ENCODE measurements at regions not wholly inside any gene's neighbourhood (a gene's known extent, or its start where the extent isn't known, plus 50 kb on each side); places are given as distances from the start of the nearest gene placed in this dataset.

DNA sequence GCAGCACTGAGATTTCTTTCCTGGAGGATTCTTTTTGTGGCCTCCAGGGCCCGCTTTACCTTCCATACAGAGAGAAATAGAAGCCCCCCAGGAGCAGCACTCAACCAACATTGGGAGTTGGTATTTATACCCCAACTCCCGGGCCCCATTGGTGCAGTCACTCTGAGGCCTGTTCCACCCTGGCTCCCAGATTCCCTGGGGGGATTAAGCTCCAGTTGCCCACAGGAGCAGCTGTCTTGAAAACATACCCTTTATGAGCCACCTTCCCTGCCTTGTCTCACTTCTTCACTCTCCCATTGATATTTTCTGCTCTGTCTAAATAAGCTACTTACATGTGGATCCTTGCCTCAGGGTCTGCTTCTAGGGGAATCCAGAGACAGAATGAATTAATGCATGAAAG lies 167.8 kb downstream of the KATNIP start:
- TF ChIP-seq, protein P1, sequence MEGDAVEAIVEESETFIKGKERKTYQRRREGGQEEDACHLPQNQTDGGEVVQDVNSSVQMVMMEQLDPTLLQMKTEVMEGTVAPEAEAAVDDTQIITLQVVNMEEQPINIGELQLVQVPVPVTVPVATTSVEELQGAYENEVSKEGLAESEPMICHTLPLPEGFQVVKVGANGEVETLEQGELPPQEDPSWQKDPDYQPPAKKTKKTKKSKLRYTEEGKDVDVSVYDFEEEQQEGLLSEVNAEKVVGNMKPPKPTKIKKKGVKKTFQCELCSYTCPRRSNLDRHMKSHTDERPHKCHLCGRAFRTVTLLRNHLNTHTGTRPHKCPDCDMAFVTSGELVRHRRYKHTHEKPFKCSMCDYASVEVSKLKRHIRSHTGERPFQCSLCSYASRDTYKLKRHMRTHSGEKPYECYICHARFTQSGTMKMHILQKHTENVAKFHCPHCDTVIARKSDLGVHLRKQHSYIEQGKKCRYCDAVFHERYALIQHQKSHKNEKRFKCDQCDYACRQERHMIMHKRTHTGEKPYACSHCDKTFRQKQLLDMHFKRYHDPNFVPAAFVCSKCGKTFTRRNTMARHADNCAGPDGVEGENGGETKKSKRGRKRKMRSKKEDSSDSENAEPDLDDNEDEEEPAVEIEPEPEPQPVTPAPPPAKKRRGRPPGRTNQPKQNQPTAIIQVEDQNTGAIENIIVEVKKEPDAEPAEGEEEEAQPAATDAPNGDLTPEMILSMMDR (IDR thresholded peaks at IDR 0.05), result no peak

DNA sequence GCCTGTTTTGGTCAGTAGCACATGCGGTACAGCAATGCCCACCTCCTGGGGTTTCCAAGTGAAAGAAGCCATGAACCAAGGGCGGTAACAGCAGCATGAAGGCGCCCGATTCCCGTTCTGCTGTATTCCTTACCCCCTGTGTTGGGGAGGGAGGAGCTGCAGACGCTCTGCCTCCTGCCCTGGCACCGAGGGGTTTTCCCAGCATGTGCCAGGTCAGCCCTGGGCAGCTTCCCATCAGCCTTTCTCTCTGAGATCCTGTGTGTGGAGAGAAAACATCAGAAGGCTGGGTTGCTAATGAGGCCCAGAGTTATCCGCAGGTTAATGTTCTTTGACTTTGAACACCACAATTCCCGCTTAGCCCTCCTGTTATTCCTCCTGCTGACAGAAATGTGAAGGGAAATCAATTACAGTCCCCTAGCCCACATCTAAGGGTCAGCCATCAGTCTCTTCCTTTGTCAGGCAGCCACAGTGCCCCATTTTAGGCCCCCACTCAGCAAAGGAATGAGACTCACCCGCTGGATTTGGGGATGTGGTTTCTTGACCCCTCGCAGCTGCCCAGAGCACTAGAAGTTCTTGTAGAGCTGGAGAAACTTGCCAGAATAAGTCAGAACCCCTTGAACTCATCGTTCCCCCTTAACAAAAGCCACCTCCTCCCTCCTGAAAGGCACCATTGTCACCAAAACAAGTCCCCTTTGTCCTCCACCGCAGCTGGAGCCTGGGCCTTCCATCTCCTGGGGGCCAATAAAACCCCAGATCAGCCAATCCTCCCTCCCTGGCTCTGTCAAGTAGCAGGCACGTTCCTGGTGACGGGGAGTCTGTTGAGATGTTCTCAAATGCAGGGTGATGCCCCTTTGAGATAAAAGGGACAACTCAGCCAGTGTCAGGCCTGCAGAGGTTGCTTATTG lies 168.5 kb downstream of the KATNIP start:
- TF ChIP-seq, protein P1 (IDR thresholded peaks at IDR 0.05), result no peak

DNA sequence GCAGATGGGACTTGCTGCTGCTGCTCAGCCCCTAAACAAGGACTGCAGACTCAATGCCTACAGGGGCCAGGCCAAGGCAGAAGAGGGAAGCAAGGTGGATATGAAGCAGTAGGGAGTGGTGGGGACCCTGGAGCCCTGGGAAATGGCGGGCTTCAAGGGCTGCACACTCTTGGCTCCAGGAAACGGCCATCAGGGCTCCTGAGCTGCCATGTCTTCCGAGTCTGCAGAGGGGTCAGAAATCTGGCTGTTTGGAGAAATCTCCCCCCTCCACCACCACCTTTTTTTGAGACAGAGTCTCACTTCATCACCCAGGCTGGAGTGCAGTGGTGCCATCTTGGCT lies 169.1 kb downstream of the KATNIP start:
- TF ChIP-seq, protein P1 (IDR thresholded peaks at IDR 0.05), result no peak

DNA sequence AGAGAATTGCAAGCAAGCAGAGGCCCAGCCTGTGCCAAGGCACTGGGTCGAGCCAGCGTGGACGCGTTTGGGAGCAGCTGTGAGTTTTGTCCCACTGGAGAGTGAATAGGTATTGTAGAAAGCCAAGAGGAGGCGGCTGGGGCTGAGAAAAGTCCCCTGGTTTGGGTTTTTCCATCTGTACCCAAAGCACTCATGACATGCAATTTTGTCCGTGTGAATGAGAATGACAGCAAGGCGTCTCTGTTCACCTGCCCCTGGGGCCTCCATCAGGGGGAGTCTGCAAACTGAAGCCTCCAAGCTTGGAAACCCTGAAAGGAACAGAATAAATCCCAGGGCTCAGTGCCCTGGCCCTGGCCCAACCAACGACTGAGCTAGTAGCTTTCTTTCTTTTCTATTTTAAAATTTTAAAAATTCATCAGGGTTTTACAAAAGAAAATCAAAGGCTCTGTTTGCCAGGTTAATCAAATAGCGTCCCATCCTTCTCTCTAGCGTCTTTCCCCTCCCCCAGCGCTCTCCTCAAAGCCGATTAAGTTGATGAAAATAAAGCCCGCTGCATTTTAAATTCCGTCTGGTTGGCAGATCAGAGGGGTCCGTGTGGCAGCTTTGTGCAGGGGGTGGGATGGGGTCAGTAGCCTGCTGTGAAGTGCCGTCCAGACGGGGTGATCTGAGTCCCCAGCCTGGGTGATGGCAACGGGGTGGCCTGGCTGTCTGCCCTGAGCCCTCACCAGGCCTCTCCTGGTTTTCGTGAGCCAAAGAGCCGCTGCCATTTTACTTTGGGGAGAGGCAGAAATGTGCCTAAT lies 171.0 kb downstream of the KATNIP start:
- TF ChIP-seq, protein P1 (IDR thresholded peaks at IDR 0.05), result no peak

DNA sequence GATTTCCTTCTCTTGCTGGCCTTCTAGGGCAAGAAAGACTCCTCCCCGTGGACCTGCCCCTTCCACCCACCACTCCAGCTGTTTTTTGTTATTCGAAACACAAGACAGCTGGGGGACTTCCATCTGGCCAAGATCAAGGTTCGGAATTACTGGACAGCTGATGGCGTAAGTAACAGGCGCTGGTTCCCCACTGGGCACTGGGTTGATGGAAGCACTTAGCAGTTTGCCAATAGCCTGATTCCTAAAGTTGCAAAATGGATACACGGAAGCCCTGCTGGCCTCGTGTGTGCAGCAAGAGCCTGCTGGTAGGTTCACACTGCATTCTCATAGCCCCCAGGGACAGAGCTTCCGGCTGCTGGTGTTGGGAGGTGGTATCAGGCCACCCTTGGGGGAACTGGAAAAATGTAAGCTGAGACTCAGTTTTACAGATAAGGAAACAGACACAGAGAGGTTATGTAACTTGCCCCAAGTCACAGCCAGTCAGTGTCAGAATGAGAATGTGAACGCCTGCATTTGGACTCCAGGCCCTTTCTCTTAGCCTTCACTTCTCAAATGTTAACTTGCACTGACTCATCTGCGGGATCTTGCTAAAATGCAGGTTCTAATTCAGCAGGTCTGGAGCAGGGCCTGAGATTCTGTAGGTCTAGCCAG lies 171.7 kb downstream of the KATNIP start:
- TF ChIP-seq, protein P1 (IDR thresholded peaks at IDR 0.05), result no peak

DNA sequence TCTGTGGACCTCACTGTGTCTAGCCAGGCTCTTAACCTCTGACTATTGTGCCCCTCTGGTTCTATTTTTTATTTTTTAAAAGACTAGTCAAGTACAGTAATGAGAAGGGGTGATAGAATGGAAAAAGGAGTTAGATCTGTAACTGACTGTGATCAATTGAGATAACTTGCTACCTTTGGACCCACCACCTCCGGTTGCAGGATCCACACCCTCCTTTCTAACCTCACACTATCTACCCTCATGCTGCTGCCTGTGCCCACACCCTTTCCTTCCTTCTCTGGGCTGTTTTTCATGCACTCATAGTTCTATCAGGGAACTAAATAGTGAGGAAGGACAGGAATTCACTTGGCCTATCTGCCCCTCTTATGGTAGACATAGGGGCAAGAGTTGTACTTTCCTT lies 172.3 kb downstream of the KATNIP start:
- TF ChIP-seq, protein P1 (IDR thresholded peaks at IDR 0.05), result no peak

DNA sequence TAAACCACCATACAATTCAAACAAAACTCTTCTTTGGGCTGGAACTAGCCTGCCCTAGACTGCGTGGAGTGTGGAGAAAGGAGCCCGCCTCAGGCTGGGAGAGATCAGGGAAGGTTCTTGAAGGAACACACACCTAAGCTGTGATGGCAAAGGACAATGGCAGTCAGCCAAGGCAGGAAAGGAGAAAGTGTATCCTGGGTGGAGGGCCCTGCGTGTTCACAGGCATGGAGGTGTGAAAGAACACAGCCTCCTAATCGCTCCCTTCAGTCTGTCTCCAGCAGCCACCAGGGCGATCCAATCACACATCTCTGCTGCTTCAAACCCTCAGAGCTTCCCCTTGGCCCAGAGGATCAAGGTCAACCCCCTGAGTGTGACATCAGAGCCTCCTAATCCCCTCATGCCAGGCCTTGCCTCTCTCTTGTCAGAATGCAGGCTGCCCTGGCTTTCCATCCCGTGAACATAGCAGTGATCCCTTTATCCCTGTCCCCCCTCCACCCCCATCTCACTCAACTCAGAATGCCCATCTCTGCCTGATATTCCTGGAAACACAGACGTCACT lies 173.0 kb downstream of the KATNIP start:
- TF ChIP-seq, protein P1 (IDR thresholded peaks at IDR 0.05), result no peak

All from LNCAP (cell line).